A549 (cell line): ENCODE measurements at regions not wholly inside any gene's neighbourhood (a gene's known extent, or its start where the extent isn't known, plus 50 kb on each side); places are given as distances from the start of the nearest gene placed in this dataset.

ENCODE experiments used
- EP300 ChIP-seq, 2 experiments: fragments of >200 bp; sonication (Bioruptor Twin); formaldehyde crosslinking; IDR thresholded peaks; 2 replicates in 1 of 2; 3 replicates in 1 of 2; pipeline ENCODE4 v1.6.1; 2016 to 2017
- MYC ChIP-seq: IDR thresholded peaks from 2 replicates; pipeline ENCODE4 v1.6.1; 2012; ENCODE audit warnings: mild to moderate bottlenecking, inconsistent platforms, low read length, improper control_type of control experiment, borderline replicate concordance
- RAD21 ChIP-seq, 2 experiments: fragments of >200 bp in 1 of 2; sonication (Bioruptor Twin) in 1 of 2; formaldehyde crosslinking in 1 of 2; IDR thresholded peaks in 1 of 2; conservative IDR thresholded peaks in 1 of 2; 2 replicates in 1 of 2; 3 replicates in 1 of 2; pipeline ENCODE4 v1.6.1; 2012 to 2018; ENCODE audit warnings: inconsistent platforms in 1 of 2
- TF ChIP-seq, protein P1 (sequence below): fragments of >200 bp; sonication (Bioruptor Twin); formaldehyde crosslinking; IDR thresholded peaks from 3 replicates; pipeline ENCODE4 v1.5.1; 2016
- TF ChIP-seq, protein P2 (sequence below): fragments of 200-600 bp; sonication (generic); IDR thresholded peaks from 2 replicates; pipeline ENCODE4 v1.6.1; 2016; ENCODE audit warnings: antibody characterized with exemption, mild to moderate bottlenecking, moderate library complexity
- TF ChIP-seq, protein P3 (sequence below): fragments of 150-350 bp; IDR thresholded peaks from 2 replicates; pipeline ENCODE4 v1.6.1; 2014; ENCODE audit warnings: low read depth, mild to moderate bottlenecking, low read length

DNA sequence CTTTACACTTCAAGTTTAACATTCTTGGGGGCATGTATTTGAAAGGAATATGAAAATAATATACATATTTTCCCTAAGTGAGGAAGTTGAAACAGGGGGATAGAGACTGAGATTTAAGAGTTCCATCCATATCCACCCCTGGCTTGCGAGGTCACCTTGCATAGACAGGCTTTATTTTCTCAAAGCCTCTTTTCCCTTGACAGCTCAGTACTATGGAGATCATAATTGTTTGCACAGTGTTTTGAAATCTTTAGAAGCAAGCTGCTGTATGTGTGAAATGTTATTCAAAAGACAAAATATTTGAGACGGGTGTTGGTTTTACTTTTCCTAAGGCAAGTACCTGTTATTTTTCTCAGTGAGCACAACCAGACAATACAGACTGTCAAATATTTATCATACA lies 163.1 kb downstream of the LRRC70 start:
- no peak for TF ChIP-seq EP300 (IDR thresholded peaks at IDR 0.05)
- no peak for TF ChIP-seq MYC
- TF ChIP-seq RAD21 (conservative IDR thresholded peaks at IDR 0.05 in 1 of 2, IDR thresholded peaks at IDR 0.05 in 1 of 2), result no peak
- TF ChIP-seq, protein P1, sequence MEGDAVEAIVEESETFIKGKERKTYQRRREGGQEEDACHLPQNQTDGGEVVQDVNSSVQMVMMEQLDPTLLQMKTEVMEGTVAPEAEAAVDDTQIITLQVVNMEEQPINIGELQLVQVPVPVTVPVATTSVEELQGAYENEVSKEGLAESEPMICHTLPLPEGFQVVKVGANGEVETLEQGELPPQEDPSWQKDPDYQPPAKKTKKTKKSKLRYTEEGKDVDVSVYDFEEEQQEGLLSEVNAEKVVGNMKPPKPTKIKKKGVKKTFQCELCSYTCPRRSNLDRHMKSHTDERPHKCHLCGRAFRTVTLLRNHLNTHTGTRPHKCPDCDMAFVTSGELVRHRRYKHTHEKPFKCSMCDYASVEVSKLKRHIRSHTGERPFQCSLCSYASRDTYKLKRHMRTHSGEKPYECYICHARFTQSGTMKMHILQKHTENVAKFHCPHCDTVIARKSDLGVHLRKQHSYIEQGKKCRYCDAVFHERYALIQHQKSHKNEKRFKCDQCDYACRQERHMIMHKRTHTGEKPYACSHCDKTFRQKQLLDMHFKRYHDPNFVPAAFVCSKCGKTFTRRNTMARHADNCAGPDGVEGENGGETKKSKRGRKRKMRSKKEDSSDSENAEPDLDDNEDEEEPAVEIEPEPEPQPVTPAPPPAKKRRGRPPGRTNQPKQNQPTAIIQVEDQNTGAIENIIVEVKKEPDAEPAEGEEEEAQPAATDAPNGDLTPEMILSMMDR, result no peak
- TF ChIP-seq, protein P2, sequence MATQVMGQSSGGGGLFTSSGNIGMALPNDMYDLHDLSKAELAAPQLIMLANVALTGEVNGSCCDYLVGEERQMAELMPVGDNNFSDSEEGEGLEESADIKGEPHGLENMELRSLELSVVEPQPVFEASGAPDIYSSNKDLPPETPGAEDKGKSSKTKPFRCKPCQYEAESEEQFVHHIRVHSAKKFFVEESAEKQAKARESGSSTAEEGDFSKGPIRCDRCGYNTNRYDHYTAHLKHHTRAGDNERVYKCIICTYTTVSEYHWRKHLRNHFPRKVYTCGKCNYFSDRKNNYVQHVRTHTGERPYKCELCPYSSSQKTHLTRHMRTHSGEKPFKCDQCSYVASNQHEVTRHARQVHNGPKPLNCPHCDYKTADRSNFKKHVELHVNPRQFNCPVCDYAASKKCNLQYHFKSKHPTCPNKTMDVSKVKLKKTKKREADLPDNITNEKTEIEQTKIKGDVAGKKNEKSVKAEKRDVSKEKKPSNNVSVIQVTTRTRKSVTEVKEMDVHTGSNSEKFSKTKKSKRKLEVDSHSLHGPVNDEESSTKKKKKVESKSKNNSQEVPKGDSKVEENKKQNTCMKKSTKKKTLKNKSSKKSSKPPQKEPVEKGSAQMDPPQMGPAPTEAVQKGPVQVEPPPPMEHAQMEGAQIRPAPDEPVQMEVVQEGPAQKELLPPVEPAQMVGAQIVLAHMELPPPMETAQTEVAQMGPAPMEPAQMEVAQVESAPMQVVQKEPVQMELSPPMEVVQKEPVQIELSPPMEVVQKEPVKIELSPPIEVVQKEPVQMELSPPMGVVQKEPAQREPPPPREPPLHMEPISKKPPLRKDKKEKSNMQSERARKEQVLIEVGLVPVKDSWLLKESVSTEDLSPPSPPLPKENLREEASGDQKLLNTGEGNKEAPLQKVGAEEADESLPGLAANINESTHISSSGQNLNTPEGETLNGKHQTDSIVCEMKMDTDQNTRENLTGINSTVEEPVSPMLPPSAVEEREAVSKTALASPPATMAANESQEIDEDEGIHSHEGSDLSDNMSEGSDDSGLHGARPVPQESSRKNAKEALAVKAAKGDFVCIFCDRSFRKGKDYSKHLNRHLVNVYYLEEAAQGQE, result no peak
- TF ChIP-seq, protein P3, sequence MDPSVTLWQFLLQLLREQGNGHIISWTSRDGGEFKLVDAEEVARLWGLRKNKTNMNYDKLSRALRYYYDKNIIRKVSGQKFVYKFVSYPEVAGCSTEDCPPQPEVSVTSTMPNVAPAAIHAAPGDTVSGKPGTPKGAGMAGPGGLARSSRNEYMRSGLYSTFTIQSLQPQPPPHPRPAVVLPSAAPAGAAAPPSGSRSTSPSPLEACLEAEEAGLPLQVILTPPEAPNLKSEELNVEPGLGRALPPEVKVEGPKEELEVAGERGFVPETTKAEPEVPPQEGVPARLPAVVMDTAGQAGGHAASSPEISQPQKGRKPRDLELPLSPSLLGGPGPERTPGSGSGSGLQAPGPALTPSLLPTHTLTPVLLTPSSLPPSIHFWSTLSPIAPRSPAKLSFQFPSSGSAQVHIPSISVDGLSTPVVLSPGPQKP, result no peak
